ENCODE measurements at regions not wholly inside any gene's neighbourhood (a gene's known extent, or its start where the extent isn't known, plus 50 kb on each side); places are given as distances from the start of the nearest gene placed in this dataset.

DNA sequence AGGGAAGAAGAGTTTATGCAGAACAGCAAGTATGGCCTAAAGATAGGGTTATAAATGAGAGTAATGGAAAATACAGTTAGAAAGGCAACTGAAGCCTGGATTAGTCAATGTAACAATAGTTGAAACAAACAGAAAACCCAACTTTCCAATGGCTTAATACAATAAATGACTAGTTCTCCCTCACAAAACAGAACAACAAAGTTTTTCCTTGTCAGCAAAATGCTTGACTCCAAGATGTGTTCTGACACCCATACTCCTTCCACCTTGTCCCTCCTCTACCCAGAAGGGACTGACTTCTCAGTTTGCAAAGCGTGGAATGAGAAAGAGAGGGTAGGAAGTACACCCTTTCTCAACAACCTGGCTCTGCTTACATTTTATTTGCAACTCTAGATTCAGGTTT is 191.4 kb upstream of the OSR1 start:
- Histone ChIP-seq H3K9me3 (ENCODE audit: severe bottlenecking) (no peaks in the 10 kb centered on the region), H3K36me3 (ENCODE audit: low read depth) (no peaks in the 10 kb centered on the region), H3K4me1 (ENCODE audit: insufficient read depth, poor library complexity, severe bottlenecking) (peaks cover 2% of the 10 kb centered on the region), H3K27ac (ENCODE audit: poor library complexity, severe bottlenecking) (no peak overlapping the region), H3K27me3 (ENCODE audit: insufficient read depth, poor library complexity, severe bottlenecking) (no peaks in the 10 kb centered on the region), H3K4me3 (ENCODE audit: severe bottlenecking) (no peak overlapping the region)
- TF ChIP-seq, protein P1, sequence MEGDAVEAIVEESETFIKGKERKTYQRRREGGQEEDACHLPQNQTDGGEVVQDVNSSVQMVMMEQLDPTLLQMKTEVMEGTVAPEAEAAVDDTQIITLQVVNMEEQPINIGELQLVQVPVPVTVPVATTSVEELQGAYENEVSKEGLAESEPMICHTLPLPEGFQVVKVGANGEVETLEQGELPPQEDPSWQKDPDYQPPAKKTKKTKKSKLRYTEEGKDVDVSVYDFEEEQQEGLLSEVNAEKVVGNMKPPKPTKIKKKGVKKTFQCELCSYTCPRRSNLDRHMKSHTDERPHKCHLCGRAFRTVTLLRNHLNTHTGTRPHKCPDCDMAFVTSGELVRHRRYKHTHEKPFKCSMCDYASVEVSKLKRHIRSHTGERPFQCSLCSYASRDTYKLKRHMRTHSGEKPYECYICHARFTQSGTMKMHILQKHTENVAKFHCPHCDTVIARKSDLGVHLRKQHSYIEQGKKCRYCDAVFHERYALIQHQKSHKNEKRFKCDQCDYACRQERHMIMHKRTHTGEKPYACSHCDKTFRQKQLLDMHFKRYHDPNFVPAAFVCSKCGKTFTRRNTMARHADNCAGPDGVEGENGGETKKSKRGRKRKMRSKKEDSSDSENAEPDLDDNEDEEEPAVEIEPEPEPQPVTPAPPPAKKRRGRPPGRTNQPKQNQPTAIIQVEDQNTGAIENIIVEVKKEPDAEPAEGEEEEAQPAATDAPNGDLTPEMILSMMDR (IDR thresholded peaks at IDR 0.05; ENCODE audit: poor library complexity, severe bottlenecking), result no peak
- ATAC-seq (ENCODE audit: low read depth), result no peak
- DNase-seq (ENCODE audit: low spot score), result no peak

DNA sequence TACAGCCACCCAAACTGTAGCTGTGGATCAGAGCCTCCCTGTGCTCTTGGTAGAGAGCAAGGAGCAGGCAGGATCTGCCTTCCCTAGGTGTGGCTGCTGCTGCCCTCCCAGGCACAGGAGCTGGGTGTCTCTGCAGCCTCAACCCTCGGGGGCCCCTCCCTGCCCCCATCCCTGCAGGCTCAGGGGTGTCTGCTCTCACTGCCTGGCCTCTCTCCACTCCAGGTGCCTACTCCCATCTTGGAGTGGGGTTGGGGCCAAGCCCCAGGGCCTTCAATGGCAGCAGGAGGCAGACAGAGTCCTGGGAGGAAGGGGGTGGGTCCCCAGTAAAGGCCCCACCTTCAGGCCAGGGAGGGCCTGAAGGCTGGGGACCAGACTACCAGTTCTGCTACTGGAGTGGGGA is 189.7 kb upstream of the OSR1 start:
- ATAC-seq (ENCODE audit: low read depth) (no peak), DNase-seq (ENCODE audit: low spot score) (no peak)
- Histone ChIP-seq H3K4me1 (ENCODE audit: insufficient read depth, poor library complexity, severe bottlenecking) (peaks cover 16% of the 10 kb centered on the region), H3K36me3 (ENCODE audit: low read depth) (no peaks in the 10 kb centered on the region), H3K9me3 (ENCODE audit: severe bottlenecking) (no peaks in the 10 kb centered on the region), H3K4me3 (ENCODE audit: severe bottlenecking) (no peak overlapping the region), H3K27ac (ENCODE audit: poor library complexity, severe bottlenecking) (no peak overlapping the region), H3K27me3 (ENCODE audit: insufficient read depth, poor library complexity, severe bottlenecking) (no peaks in the 10 kb centered on the region)
- TF ChIP-seq, protein P1 (IDR thresholded peaks at IDR 0.05; ENCODE audit: poor library complexity, severe bottlenecking), result no peak

DNA sequence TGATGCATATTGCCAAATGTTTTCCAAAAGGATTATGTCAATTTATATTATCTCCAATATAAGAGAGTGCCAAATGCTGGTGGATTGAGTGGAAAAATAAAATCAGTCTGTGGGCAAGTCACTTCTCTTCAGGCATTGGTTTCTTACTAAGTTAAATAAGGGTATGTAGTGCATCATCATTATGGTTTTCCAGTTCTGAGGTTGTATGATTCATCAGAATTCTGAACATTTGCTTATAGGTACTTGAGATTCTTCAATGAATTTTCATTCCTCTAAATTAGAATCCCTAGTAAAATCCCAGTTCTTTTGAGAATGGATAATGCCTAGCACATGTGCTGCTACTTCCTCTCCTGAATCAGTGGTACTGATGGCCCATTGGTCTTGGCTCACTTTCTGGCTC is 188.9 kb upstream of the OSR1 start:
- ATAC-seq (ENCODE audit: low read depth) (no peak), DNase-seq (ENCODE audit: low spot score) (no peak)
- Histone ChIP-seq H3K27me3 (ENCODE audit: insufficient read depth, poor library complexity, severe bottlenecking) (no peaks in the 10 kb centered on the region), H3K4me1 (ENCODE audit: insufficient read depth, poor library complexity, severe bottlenecking) (peaks cover 22% of the 10 kb centered on the region), H3K36me3 (ENCODE audit: low read depth) (no peaks in the 10 kb centered on the region), H3K27ac (ENCODE audit: poor library complexity, severe bottlenecking) (no peak overlapping the region), H3K4me3 (ENCODE audit: severe bottlenecking) (no peak overlapping the region), H3K9me3 (ENCODE audit: severe bottlenecking) (no peaks in the 10 kb centered on the region)
- TF ChIP-seq, protein P1 (IDR thresholded peaks at IDR 0.05; ENCODE audit: poor library complexity, severe bottlenecking), result no peak

DNA sequence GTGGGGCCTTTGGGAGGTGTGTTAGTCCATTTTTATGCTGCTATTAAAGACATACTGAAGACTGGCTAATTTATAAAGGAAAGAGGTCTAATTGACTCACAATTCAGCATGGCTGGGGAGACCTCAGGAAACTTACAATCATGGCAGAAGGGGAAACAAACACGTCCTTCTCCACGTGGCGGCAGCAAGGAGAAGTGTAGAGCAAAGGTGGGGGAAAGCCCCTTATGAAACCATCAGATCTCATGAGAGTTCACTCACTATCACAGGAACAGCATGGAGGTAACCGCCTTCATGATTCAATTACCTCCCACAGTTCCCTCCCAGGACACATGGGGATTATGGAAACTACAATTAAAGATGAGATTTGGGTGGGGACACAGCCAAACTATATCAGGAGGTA is 187.1 kb upstream of the OSR1 start:
- Histone ChIP-seq H3K27me3 (ENCODE audit: insufficient read depth, poor library complexity, severe bottlenecking) (no peaks in the 10 kb centered on the region), H3K4me3 (ENCODE audit: severe bottlenecking) (no peak overlapping the region), H3K36me3 (ENCODE audit: low read depth) (no peaks in the 10 kb centered on the region), H3K27ac (ENCODE audit: poor library complexity, severe bottlenecking) (no peak overlapping the region), H3K4me1 (ENCODE audit: insufficient read depth, poor library complexity, severe bottlenecking) (peaks cover 35% of the 10 kb centered on the region), H3K9me3 (ENCODE audit: severe bottlenecking) (no peaks in the 10 kb centered on the region)
- TF ChIP-seq, protein P1 (IDR thresholded peaks at IDR 0.05; ENCODE audit: poor library complexity, severe bottlenecking), result no peak
- DNase-seq (ENCODE audit: low spot score) (no peak), ATAC-seq (ENCODE audit: low read depth) (no peak)

DNA sequence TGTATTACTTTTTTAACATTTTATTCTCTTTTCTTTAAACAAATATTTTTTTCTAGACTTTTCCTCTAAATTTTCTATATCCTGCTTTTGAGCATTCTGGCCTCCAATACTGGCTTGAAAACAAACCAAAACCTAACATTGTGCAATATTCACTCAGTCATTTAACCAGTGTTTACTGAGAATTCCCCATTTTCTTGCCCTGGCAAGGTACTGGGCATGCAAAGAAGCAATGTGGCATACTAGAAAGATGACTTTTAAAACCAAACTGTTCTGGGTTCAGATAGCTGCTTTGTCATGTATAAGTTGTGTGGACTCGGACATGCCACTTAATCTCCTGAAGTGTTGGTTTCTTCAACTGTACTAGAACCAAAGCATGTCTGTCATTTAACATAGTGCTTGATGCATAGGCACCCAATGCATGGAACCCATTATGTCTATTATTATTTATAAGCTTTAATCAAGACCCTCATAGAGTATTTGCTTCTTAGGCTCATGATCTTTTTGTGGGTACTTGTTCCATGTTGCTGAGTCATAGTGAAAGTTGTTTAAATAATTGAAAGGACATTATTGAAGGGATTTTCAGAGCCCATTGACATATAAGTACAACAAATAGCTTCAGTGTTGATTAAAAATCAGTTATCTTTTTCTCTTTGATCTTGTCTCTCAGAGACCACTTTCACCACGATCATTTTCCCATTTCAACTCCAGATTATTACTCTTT is 185.4 kb upstream of the OSR1 start:
- H3K36me3 ChIP-seq (ENCODE audit: low read depth), result no peaks in the 10 kb centered on the region
- H3K27ac ChIP-seq (ENCODE audit: poor library complexity, severe bottlenecking), result peak overlapping the region; percentile 97
- H3K9me3 ChIP-seq (ENCODE audit: severe bottlenecking), result no peaks in the 10 kb centered on the region
- no peak overlapping the region for H3K4me3 ChIP-seq (ENCODE audit: severe bottlenecking)
- no peaks in the 10 kb centered on the region for H3K27me3 ChIP-seq (ENCODE audit: insufficient read depth, poor library complexity, severe bottlenecking)
- TF ChIP-seq, protein P1 (IDR thresholded peaks at IDR 0.05; ENCODE audit: poor library complexity, severe bottlenecking), result no peak
- ATAC-seq (ENCODE audit: low read depth), result no peak
- DNase-seq (ENCODE audit: low spot score), result no peak
- peaks cover 52% of the 10 kb centered on the region for H3K4me1 ChIP-seq (ENCODE audit: insufficient read depth, poor library complexity, severe bottlenecking)

Data from RWPE2 (cell line).